Mucosa of descending colon (tissue), 3 donors: ENCODE measurements at regions not wholly inside any gene's neighbourhood (a gene's known extent, or its start where the extent isn't known, plus 50 kb on each side); places are given as distances from the start of the nearest gene placed in this dataset.
"Not testable (repeated sequence)": the region's sequence is repeated elsewhere in the genome, so short reads cannot be mapped to it uniquely, and the experiment has no call there.

ENCODE experiments used
- ATAC-seq: fragments of 200-7000 bp; cut with Tn5 transposase; one replicate; pipeline ENCODE4 v1.9.1; 2020; ENCODE audit warnings: mild to moderate bottlenecking, moderate library complexity
- DNase-seq, 3 donors: peaks; one replicate each; pipeline ENCODE4 v3.0.0-alpha.2; 2020
- H3K36me3 ChIP-seq: fragments of 200-600 bp; one replicate; pipeline ENCODE4 v1.8.0; 2021; ENCODE audit warnings: low read depth, mild to moderate bottlenecking
- H3K4me1 ChIP-seq: fragments of 200-600 bp; one replicate; pipeline ENCODE4 v1.8.0; 2021; ENCODE audit warnings: low read depth, mild to moderate bottlenecking
- H3K4me3 ChIP-seq: fragments of 200-600 bp; one replicate; pipeline ENCODE4 v1.8.0; 2021; ENCODE audit warnings: mild to moderate bottlenecking
- H3K9me3 ChIP-seq: fragments of 200-600 bp; one replicate; pipeline ENCODE4 v1.8.0; 2021; ENCODE audit warnings: mild to moderate bottlenecking
- intact Hi-C, 2 donors: fragments of 100-400 bp; cut with DNase I in 1 of 2; cut with micrococcal nuclease in 1 of 2; formaldehyde crosslinking; loops; one replicate each; pipeline versions ENCODE4 v1.11.0 to v1.11.1; 2022; cut with DNase I, micrococcal nuclease
- TF ChIP-seq, protein P1 (sequence below): fragments of 200-600 bp; IDR thresholded peaks from one replicate; pipeline ENCODE4 v1.8.0; 2022; ENCODE audit warnings: antibody characterized with exemption, mild to moderate bottlenecking
- donor health status: DM: no; HTN: no; CAD: no; lungs with moderate emphysema.
- donor health status: DM: no; HTN: no; CAD: no.
- donor health status: DM: no; HTN: yes; CAD: no.

GRCh38 chr11:50247309-50247874 is 214.7 kb downstream of the OR4C45 start:
- TF ChIP-seq, protein P1, sequence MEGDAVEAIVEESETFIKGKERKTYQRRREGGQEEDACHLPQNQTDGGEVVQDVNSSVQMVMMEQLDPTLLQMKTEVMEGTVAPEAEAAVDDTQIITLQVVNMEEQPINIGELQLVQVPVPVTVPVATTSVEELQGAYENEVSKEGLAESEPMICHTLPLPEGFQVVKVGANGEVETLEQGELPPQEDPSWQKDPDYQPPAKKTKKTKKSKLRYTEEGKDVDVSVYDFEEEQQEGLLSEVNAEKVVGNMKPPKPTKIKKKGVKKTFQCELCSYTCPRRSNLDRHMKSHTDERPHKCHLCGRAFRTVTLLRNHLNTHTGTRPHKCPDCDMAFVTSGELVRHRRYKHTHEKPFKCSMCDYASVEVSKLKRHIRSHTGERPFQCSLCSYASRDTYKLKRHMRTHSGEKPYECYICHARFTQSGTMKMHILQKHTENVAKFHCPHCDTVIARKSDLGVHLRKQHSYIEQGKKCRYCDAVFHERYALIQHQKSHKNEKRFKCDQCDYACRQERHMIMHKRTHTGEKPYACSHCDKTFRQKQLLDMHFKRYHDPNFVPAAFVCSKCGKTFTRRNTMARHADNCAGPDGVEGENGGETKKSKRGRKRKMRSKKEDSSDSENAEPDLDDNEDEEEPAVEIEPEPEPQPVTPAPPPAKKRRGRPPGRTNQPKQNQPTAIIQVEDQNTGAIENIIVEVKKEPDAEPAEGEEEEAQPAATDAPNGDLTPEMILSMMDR, result no peak
- intact Hi-C loops, result no loop called here
- H3K4me1 ChIP-seq, result no peaks in the 10 kb centered on the region
- ATAC-seq (no peak), DNase-seq (no peak)
- no peaks in the 10 kb centered on the region for H3K36me3 ChIP-seq
- peaks cover 52% of the 10 kb centered on the region for H3K9me3 ChIP-seq
- H3K4me3 ChIP-seq, result no peak overlapping the region

DNA sequence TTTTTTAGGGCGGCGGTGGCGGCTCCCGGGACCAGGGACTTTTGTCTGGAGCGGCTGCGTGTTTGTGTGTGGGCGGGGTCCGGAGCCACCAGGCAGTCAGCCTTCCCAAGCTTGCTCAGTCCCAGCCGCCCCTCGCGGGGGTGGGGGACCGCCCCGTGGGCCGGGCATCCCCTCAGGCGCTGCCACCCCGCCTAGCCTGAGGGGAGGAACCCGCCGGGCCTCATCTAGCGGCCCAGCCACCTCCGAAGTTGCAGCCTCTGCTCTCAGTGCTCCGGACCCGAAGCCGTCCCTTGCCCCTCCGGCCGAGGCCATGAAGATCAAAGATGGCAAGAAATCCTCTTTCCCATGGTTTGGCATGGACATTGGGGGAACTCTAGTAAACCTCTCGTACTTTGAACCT is 235.2 kb downstream of the OR4C45 start:
- DNase-seq (no peak), ATAC-seq (no peak)
- Histone ChIP-seq H3K4me1 (no peaks in the 10 kb centered on the region), H3K36me3 (no peaks in the 10 kb centered on the region), H3K4me3 (no peak overlapping the region), H3K9me3 (peaks cover 63% of the 10 kb centered on the region)
- intact Hi-C loops, result no loop called here
- TF ChIP-seq, protein P1, result no peak

DNA sequence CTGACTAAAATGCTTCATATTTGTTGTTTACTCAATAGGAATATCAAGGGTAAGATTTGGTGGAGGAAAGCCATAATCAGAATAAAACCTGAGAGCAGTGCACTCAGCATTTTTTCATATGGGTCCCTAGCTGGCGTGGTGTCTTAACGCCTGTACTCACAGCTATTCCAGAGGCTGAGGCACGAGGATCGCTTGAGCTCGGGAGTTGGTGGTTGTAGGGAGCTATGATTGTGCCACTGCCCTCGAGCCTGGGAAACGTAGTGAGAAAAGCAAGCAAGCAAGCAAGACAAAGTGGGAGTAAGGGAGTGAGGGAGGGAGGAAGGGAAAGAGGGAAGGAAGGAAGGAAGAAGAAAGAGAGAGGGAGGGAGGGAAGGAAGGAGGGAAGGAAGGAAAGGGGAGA is 242.5 kb downstream of the OR4C45 start:
- Histone ChIP-seq H3K4me1 (no peaks in the 10 kb centered on the region), H3K36me3 (no peaks in the 10 kb centered on the region), H3K4me3 (no peak overlapping the region), H3K9me3 (peaks cover 70% of the 10 kb centered on the region)
- TF ChIP-seq, protein P1, result no peak
- ATAC-seq (no peak), DNase-seq (no peak)
- intact Hi-C loops, result no loop called here

- no peak for DNase-seq
- intact Hi-C loops, result no loop called here
- no peaks in the 10 kb centered on the region for H3K36me3 ChIP-seq
- TF ChIP-seq, protein P1, result no peak
- H3K9me3 ChIP-seq, result peaks cover 72% of the 10 kb centered on the region
- ATAC-seq, result no peak
- H3K4me3 ChIP-seq, result no peak overlapping the region
- H3K4me1 ChIP-seq, result no peaks in the 10 kb centered on the region
Measured at GRCh38 chr11:50278756-50279155, 246.1 kb downstream of the OR4C45 start.

- Histone ChIP-seq H3K4me1 (no peaks in the 10 kb centered on the region), H3K4me3 (no peak overlapping the region), H3K36me3 (no peaks in the 10 kb centered on the region), H3K9me3 (peaks cover 68% of the 10 kb centered on the region)
- no peak for DNase-seq
- TF ChIP-seq, protein P1, result no peak
- ATAC-seq, result no peak
- intact Hi-C loops, result no loop called here
Measured at GRCh38 chr11:50298182-50298988, 265.7 kb downstream of the OR4C45 start.

DNA sequence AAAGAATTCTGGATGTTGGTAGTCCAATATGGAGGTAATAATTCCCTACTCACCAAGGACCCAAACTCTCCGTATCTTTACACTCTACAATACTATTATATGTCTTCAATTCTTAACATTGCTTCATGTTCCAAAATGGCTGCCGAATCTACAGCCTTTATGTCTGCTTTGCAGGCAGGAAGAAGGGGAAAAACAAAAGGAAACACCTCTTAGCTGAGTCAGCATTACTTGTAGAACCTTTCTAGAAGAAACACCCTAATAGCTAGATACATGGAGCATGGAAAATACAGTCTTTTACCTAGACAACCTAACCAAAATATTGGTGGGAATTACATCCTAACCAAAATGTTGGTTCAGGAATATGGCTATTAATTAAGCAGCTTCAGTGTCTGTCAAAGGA is 298.0 kb downstream of the OR4C45 start:
- not testable (repeated sequence) for H3K4me1 ChIP-seq, ATAC-seq

More for the DNA sequence above, 298.0 kb downstream of the OR4C45 start:
- H3K36me3 ChIP-seq, intact Hi-C loops, H3K4me3 ChIP-seq, DNase-seq: not testable (repeated sequence)
- H3K9me3 ChIP-seq, result peaks cover 63% of the 10 kb centered on the region
